GM12873 (cell line): ENCODE measurements at regions not wholly inside any gene's neighbourhood (a gene's known extent, or its start where the extent isn't known, plus 50 kb on each side); places are given as distances from the start of the nearest gene placed in this dataset.

ENCODE experiments used
- TF ChIP-seq, protein P1 (sequence below): IDR thresholded peaks from 2 replicates; pipeline ENCODE4 v1.5.1; 2012; ENCODE audit warnings: low read depth, mild to moderate bottlenecking, moderate library complexity, low read length, control low read depth; ENCODE audit not compliant: insufficient read depth; ENCODE audit errors: missing control alignments

DNA sequence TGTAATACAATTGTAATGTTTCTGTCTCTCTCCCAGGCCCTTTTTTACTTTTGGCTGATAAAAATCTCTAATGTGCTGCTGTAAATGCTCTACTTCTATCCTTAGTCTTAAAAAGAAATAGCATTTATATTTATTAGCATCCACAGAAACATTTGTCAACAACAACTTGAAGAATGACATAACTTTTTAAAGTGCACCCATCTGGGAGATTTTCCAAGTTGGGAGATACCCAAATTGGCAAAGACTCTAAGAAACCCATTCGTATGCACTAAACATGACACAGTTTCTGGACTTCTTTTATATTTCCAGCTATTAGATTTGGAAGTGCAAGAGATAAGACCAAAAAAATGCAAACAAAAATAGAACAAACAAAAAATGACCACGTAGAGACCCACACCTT is 2287.4 kb upstream of the WWC1 start:
- TF ChIP-seq, protein P1, sequence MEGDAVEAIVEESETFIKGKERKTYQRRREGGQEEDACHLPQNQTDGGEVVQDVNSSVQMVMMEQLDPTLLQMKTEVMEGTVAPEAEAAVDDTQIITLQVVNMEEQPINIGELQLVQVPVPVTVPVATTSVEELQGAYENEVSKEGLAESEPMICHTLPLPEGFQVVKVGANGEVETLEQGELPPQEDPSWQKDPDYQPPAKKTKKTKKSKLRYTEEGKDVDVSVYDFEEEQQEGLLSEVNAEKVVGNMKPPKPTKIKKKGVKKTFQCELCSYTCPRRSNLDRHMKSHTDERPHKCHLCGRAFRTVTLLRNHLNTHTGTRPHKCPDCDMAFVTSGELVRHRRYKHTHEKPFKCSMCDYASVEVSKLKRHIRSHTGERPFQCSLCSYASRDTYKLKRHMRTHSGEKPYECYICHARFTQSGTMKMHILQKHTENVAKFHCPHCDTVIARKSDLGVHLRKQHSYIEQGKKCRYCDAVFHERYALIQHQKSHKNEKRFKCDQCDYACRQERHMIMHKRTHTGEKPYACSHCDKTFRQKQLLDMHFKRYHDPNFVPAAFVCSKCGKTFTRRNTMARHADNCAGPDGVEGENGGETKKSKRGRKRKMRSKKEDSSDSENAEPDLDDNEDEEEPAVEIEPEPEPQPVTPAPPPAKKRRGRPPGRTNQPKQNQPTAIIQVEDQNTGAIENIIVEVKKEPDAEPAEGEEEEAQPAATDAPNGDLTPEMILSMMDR: no peak

DNA sequence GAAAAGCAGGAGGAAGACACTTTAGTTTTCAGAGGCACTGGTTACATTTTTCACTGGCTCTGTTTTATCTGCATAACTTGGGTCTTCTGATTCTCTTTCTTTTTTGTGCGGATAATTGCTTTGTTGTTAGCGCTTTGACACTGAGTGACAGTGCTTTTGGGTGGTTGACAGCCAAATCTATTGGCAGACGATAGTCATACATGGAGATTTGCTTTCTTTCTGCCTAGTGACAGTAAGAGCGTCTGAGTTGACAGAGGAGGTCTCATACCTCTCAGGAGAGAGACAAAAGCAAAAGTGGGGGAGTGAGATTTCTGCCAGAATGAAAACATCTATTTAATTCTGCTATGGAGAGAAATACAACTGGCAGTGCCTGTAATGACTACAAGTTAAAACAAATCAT is 2278.0 kb upstream of the WWC1 start:
- TF ChIP-seq, protein P1: no peak

DNA sequence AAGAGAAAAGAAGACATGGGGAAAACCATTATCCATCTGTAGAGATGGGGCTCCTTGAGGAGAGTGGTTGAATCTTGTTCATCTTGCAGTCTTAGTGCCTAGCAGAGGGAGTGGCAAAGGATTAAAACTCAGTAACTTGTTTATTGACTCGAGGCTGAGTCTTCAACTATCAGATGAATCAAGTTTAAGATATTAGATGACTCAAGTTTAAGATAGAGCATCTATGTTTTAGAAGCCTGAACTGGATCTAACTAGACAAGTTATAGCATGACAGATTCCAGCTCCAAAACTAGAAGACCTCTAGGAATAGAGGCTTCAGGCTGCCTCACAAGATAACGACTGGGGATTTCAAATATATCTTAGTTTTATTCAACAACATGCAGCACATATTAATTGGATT is 2277.2 kb upstream of the WWC1 start:
- TF ChIP-seq, protein P1: no peak

DNA sequence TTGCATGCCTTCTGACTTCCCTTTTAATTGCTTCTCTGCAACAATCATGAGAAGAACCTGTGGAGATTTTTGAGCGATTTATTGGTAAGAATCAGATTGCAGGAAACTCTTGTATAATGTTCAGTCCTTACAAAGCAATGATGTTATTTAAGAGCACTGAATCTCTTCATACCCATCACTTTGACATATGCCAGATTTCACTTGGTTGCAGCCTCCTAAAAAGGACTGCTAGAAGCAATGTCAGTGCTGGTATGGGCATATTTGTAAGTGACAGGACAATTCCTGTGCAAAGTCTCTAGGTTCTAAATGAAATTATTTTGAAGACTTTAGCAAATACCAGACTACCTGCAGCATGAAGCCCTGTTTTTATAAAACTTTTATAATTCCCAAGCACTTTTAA is 2272.7 kb upstream of the WWC1 start:
- TF ChIP-seq, protein P1: no peak

DNA sequence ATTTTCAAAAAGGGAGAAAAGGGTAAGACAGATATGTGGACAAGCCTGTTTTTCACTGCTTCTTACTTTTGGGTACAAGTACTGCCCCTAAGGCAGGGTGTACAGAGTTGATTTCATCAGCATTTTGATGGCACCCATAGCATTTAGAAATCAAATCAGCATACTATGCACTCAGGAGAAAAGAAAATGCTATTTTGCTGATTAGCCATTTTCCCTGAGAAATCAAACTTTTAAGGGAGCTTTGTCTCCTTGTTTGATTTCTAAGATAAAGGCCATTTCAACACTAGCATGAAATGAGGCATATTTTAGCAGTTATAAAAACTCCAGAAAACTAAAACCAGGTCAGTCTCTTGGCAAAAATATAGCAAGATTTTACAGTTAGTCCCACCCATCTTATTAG is 2269.4 kb upstream of the WWC1 start:
- TF ChIP-seq, protein P1: no peak

DNA sequence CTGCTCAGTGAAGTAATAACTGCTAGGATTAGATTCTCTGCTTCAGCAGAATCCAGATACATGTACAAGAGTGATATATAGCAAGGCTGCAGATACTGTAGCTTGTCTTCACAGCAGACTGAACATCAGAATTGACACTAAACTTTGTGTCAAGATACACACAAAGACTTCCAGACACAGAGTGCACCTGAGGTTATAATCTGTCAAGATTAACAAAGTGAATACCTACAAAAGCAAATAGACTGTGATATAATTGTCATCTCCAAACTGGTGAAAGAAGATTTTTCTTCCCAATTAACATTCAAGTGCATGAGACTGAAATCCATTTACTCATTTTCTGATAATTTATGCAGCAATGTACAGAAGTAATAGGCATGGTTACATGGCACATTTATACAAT is 2266.5 kb upstream of the WWC1 start:
- TF ChIP-seq, protein P1: no peak

DNA sequence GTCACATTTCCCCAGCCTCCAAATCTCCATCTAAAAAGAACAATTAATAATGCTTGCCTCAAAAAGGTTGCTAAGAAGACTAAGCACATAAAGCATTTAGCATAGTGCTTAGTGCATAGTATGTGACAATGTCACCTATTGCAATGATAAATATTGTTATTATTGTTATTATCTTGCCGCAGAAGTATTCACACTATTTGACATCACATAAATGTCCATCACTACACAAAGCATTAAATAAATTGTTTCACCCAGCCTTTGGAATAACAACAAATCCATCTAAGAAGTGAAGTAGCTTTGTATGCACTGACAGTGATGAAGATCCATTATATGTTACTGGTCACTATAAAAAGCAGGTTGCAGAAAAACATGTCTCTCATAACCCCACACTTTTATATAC is 2263.9 kb upstream of the WWC1 start:
- TF ChIP-seq, protein P1: no peak
